ENCODE measurements at regions not wholly inside any gene's neighbourhood (a gene's known extent, or its start where the extent isn't known, plus 50 kb on each side); places are given as distances from the start of the nearest gene placed in this dataset.

GRCh38 chr14:54127526-54127925, 170.9 kb upstream of the BMP4 start:
- TF ChIP-seq CTCF (IDR thresholded peaks at IDR 0.05; ENCODE audit: poor library complexity, severe bottlenecking) (no peak), EP300 (conservative IDR thresholded peaks at IDR 0.05; ENCODE audit: poor library complexity, severe bottlenecking) (no peak), POLR2AphosphoS5 (IDR thresholded peaks at IDR 0.05) (no peak)

Data from neural cell (in vitro differentiated cells).